ENCODE measurements at regions not wholly inside any gene's neighbourhood (a gene's known extent, or its start where the extent isn't known, plus 50 kb on each side); places are given as distances from the start of the nearest gene placed in this dataset.

DNA sequence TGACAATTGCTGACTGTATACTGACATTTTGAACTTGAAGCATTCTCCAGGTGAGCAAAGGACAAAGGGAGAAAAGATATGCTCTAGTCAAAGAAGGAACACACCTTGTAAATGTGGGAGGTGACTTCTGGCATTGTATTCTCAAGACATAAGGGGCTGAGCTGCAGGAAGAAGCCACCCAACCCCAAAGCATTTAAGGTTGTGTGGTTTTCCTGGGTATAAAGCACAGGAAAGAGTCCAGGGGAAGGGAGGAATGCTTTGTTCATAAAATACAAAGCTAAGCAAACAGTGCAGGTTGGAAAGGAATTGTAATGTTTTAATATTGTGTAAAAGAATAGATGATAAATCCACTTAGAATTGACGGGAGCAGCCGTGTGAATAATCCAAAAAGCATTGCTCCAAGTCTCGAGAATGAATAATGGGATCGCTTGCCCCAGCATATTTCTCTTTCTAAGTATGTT lies 102.4 kb upstream of the LRIG1 start:
- no peak overlapping the region for H3K4me3 ChIP-seq (ENCODE audit: low read length)
- DNase-seq (ENCODE audit: low read depth), result no peak
- no peak for TF ChIP-seq CTCF (conservative IDR thresholded peaks at IDR 0.05; ENCODE audit: low read length)

DNA sequence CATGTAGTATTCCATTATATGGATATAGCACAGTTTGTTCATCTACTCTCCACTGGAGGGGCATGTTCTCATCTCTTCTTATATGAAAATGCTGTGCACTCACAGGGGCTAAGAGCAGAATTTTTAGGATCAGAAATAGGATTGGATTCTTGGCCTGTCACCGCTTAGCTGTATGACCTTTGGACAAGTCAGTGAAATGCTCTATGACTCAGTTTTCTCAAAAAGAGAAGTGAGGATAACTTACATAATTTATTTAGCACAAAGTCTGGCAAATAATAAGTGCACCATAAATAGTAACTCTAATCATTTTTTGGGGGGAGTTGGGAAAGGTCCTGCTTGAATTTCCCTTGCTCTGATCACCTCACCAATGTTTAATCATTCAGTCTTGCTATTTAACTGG lies 103.7 kb upstream of the LRIG1 start:
- no peak for TF ChIP-seq CTCF (conservative IDR thresholded peaks at IDR 0.05; ENCODE audit: low read length)
- no peak for DNase-seq (ENCODE audit: low read depth)
- no peak overlapping the region for H3K4me3 ChIP-seq (ENCODE audit: low read length)

- H3K4me3 ChIP-seq (ENCODE audit: low read length), result no peak overlapping the region
- no peak for TF ChIP-seq CTCF (conservative IDR thresholded peaks at IDR 0.05; ENCODE audit: low read length)
- DNase-seq (ENCODE audit: low read depth), result no peak
These were observed 105.3 kb upstream of the LRIG1 start for GRCh38 chr3:66606126-66606525.

- no peak for TF ChIP-seq CTCF (conservative IDR thresholded peaks at IDR 0.05; ENCODE audit: low read length)
- no peak for DNase-seq (ENCODE audit: low read depth)
- no peak overlapping the region for H3K4me3 ChIP-seq (ENCODE audit: low read length)
These were observed 106.0 kb upstream of the LRIG1 start for GRCh38 chr3:66606868-66607267.

DNA sequence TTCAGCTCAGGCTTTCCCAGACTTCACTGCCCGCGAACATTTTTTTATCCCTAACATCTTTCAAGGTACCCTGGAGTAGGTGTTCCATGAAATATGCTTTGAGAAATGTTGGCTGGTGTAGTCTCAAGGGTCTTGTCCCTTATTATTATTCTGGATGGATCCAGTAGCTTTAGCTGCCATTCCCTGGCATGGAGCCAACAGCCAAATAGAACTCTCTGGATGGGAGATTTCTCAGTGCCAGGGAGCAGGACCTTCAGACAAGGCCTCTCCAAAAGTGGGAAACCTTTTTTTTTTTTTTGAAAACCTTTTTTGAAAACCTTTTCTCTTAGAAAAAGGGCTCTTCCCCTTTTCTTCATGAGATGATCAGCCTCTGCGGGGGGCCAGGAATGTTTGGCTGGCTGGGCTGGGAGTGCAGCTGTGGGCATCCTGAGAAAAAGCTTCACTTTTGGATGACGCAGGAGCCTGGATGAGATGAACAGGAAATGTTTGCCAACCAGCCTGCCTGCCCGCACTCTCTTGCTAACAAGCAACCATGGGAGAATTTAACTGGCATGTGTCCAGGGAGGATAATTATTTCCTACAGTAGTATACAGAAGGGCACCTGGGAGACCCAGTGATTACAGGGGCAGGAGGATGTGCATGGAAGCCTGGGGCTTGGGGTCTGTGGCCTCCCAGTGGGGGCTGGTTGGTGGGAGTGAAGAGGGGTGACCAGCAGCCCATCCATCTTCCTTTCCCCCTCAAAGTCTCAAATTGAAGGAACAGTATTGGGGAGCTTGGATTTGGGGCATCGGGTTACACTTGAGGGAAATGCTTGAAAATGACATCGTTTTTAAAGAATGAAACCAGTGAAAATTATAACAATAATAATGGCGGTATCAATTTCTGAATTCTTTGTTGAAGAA lies 109.1 kb upstream of the LRIG1 start:
- H3K4me3 ChIP-seq (ENCODE audit: low read length), result no peak overlapping the region
- TF ChIP-seq CTCF (conservative IDR thresholded peaks at IDR 0.05; ENCODE audit: low read length), result no peak
- peak; percentile 43 for DNase-seq (ENCODE audit: low read depth)

DNA sequence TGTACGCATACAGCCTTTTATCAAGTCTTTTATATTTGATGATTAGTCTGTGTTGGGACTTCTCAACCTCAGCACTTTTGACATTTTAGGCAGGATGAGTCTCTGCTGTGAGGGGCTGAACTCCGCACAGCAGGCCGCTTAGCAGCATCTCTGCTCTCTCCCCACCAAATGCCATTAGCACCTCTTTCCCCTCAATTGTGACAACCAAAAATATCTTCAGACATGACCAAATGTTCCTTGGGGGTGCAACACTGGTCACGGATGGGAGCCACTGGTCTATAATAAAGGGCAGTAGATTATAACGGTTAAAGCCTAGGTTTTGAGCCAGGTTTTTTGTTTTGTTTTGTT lies 109.7 kb upstream of the LRIG1 start:
- no peak for DNase-seq (ENCODE audit: low read depth)

More for the DNA sequence above, 109.7 kb upstream of the LRIG1 start:
- no peak overlapping the region for H3K4me3 ChIP-seq (ENCODE audit: low read length)
- TF ChIP-seq CTCF (conservative IDR thresholded peaks at IDR 0.05; ENCODE audit: low read length), result no peak
